Loucy (cell line): ENCODE measurements at regions not wholly inside any gene's neighbourhood (a gene's known extent, or its start where the extent isn't known, plus 50 kb on each side); places are given as distances from the start of the nearest gene placed in this dataset.

ENCODE experiments used
- H2AFZ ChIP-seq: fragments of 200-600 bp; sonication (generic); 2 replicates; pipeline ENCODE4 v1.6.0; 2016; ENCODE audit warnings: antibody characterized with exemption, mild to moderate bottlenecking, low read length, moderate library complexity
- H3F3A ChIP-seq: fragments of 200-600 bp; 2 replicates; pipeline ENCODE4 v1.6.0; 2016; ENCODE audit warnings: antibody characterized with exemption, low read depth, mild to moderate bottlenecking
- H3K27me3 ChIP-seq: fragments of 200-600 bp; sonication (generic); 2 replicates; pipeline ENCODE4 v1.6.1; 2014; ENCODE audit warnings: low read length, mild to moderate bottlenecking; ENCODE audit not compliant: insufficient read depth, poor library complexity, severe bottlenecking
- H3K36me3 ChIP-seq: fragments of 200-600 bp; sonication (generic); 2 replicates; pipeline ENCODE4 v1.6.1; 2016; ENCODE audit warnings: low read length; ENCODE audit not compliant: insufficient read depth
- H3K4me1 ChIP-seq: fragments of 200-600 bp; sonication (generic); 2 replicates; pipeline ENCODE4 v1.5.1; 2014; ENCODE audit warnings: low read length, mild to moderate bottlenecking; ENCODE audit not compliant: insufficient read depth, poor library complexity, severe bottlenecking
- H3K4me2 ChIP-seq: fragments of 200-600 bp; sonication (generic); 2 replicates; pipeline ENCODE4 v1.6.0; 2014; ENCODE audit warnings: antibody characterized with exemption, low read length, low read depth, mild to moderate bottlenecking; ENCODE audit not compliant: poor library complexity, severe bottlenecking
- H3K4me3 ChIP-seq: fragments of 200-600 bp; sonication (generic); 2 replicates; pipeline ENCODE4 v1.5.1; 2014; ENCODE audit warnings: low read length, mild to moderate bottlenecking, mixed read lengths; ENCODE audit not compliant: poor library complexity, severe bottlenecking
- H3K79me2 ChIP-seq: fragments of 200-600 bp; sonication (generic); 2 replicates; pipeline ENCODE4 v1.6.1; 2014; ENCODE audit warnings: low read length; ENCODE audit not compliant: insufficient read depth
- H3K9ac ChIP-seq: fragments of 200-600 bp; sonication (generic); 2 replicates; pipeline ENCODE4 v1.6.0; 2014; ENCODE audit warnings: mild to moderate bottlenecking, low read depth, low read length, moderate library complexity; ENCODE audit not compliant: poor library complexity, severe bottlenecking
- H3K9me2 ChIP-seq: fragments of 200-600 bp; sonication (generic); replicated peaks from 2 replicates; pipeline ENCODE4 v1.6.1; 2016; ENCODE audit warnings: low read depth, low read length, mixed read lengths
- H3K9me3 ChIP-seq: fragments of 200-600 bp; sonication (generic); 2 replicates; pipeline ENCODE4 v1.6.1; 2014; ENCODE audit warnings: mild to moderate bottlenecking, antibody characterized with exemption, low read length, low read depth; ENCODE audit not compliant: insufficient read depth
- H4K20me1 ChIP-seq: fragments of 200-600 bp; sonication (generic); 2 replicates; pipeline ENCODE4 v1.6.0; 2014; ENCODE audit warnings: antibody characterized with exemption, low read length, mild to moderate bottlenecking; ENCODE audit not compliant: insufficient read depth, poor library complexity, severe bottlenecking
- CTCF ChIP-seq: fragments of 200-600 bp; sonication (generic); conservative IDR thresholded peaks from 2 replicates; pipeline ENCODE4 v1.5.1; 2014; ENCODE audit warnings: mild to moderate bottlenecking, antibody characterized with exemption, low read length
- EZH2phosphoT487 ChIP-seq: fragments of 200-600 bp; IDR thresholded peaks from 2 replicates; pipeline ENCODE4 v1.6.1; 2018; ENCODE audit warnings: antibody characterized with exemption, mild to moderate bottlenecking, moderate library complexity, borderline replicate concordance

- Histone ChIP-seq H3K4me3 (no peak overlapping the region), H4K20me1 (no peaks in the 10 kb centered on the region), H3F3A (no peaks in the 10 kb centered on the region), H3K4me1 (no peaks in the 10 kb centered on the region), H3K36me3 (no peaks in the 10 kb centered on the region), H3K4me2 (no peak overlapping the region), H3K27me3 (no peaks in the 10 kb centered on the region), H3K9ac (no peak overlapping the region), H2AFZ (no peak overlapping the region), H3K9me2 (no peaks in the 10 kb centered on the region), H3K9me3 (no peaks in the 10 kb centered on the region), H3K79me2 (peaks cover 4% of the 10 kb centered on the region; the same call in 1 of the 2 replicates)
- TF ChIP-seq CTCF: no peak
- TF ChIP-seq EZH2phosphoT487: no peak
These were observed 75.3 kb upstream of the PUDP start for GRCh38 chrX:7223271-7223670.

- Histone ChIP-seq H3K9me2 (no peaks in the 10 kb centered on the region), H3K4me1 (no peaks in the 10 kb centered on the region), H3K4me2 (no peak overlapping the region), H3K9ac (no peak overlapping the region), H3K27me3 (no peaks in the 10 kb centered on the region), H3K36me3 (no peaks in the 10 kb centered on the region), H2AFZ (no peak overlapping the region), H4K20me1 (no peaks in the 10 kb centered on the region), H3K4me3 (no peak overlapping the region), H3F3A (no peaks in the 10 kb centered on the region), H3K9me3 (no peaks in the 10 kb centered on the region), H3K79me2 (peaks cover 4% of the 10 kb centered on the region; the same call in 1 of the 2 replicates)
- TF ChIP-seq CTCF (no peak), EZH2phosphoT487 (no peak)
These were observed 72.2 kb upstream of the PUDP start for GRCh38 chrX:7220121-7220520.

- no peaks in the 10 kb centered on the region for H3F3A ChIP-seq
- H3K79me2 ChIP-seq: no peaks in the 10 kb centered on the region
- TF ChIP-seq CTCF: no peak
- no peak for TF ChIP-seq EZH2phosphoT487
- no peak overlapping the region for H3K4me3 ChIP-seq
- no peaks in the 10 kb centered on the region for H4K20me1 ChIP-seq
- no peak overlapping the region for H3K4me2 ChIP-seq
- H3K27me3 ChIP-seq: no peaks in the 10 kb centered on the region
- H3K9ac ChIP-seq: no peak overlapping the region
- no peaks in the 10 kb centered on the region for H3K9me2 ChIP-seq
- no peaks in the 10 kb centered on the region for H3K4me1 ChIP-seq
- no peaks in the 10 kb centered on the region for H3K9me3 ChIP-seq
- H2AFZ ChIP-seq: no peak overlapping the region
- no peaks in the 10 kb centered on the region for H3K36me3 ChIP-seq
These were observed 71.3 kb upstream of the PUDP start for GRCh38 chrX:7219153-7219705.
